PFSK-1 (cell line): ENCODE measurements at regions not wholly inside any gene's neighbourhood (a gene's known extent, or its start where the extent isn't known, plus 50 kb on each side); places are given as distances from the start of the nearest gene placed in this dataset.

ENCODE experiments used
- FOXP2 ChIP-seq: optimal IDR thresholded peaks from 2 replicates; pipeline ENCODE3; 2011; ENCODE audit warnings: borderline replicate concordance, control low read depth, inconsistent platforms; ENCODE audit not compliant: insufficient read depth; ENCODE audit errors: extremely low read length, extremely low read depth
- POLR2AphosphoS5 ChIP-seq: IDR thresholded peaks from 2 replicates; pipeline ENCODE4 v1.6.1; 2012; ENCODE audit warnings: low read depth, mild to moderate bottlenecking, control low read depth, low read length, moderate library complexity
- SIN3A ChIP-seq: IDR thresholded peaks from 2 replicates; pipeline ENCODE4 v1.6.1; 2012; ENCODE audit warnings: mild to moderate bottlenecking, low read length, moderate library complexity, borderline replicate concordance; ENCODE audit not compliant: insufficient read depth
- TAF1 ChIP-seq: IDR thresholded peaks from 2 replicates; pipeline ENCODE4 v1.6.1; 2012; ENCODE audit warnings: low read length, control low read depth, borderline replicate concordance; ENCODE audit not compliant: insufficient read depth
- TF ChIP-seq, protein P1 (sequence below), 2 experiments: IDR thresholded peaks; 2 replicates each; pipeline versions ENCODE4 v1.6.1 to v1.8.0; 2011 to 2012; ENCODE audit warnings: low read depth in 2 of 2, low read length in 2 of 2, control low read depth in 1 of 2, inconsistent platforms in 1 of 2, mild to moderate bottlenecking in 1 of 2, moderate library complexity in 1 of 2; ENCODE audit not compliant: insufficient read depth in 1 of 2

DNA sequence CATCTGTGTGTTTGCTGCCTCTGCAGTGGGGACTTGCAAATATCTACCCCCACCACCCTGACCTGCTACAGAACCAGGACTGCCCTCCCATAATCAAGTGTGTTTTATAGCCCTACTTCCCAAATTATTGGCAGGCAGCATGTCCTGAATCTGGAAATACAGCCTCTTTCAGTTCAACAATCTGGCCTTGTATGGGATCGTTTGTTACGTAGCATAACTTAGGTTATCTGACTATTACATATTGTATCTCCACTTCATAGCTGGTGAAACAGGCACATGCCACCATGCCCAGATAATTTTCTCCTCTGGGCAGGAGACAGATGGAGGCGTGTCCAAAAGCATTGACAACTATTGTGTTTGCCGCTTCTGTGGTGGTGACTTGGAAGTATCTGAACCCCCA lies 66.7 kb upstream of the ADGRL1 start:
- TF ChIP-seq SIN3A (no peak), POLR2AphosphoS5 (no peak), TAF1 (no peak), FOXP2 (no peak)
- TF ChIP-seq, protein P1, sequence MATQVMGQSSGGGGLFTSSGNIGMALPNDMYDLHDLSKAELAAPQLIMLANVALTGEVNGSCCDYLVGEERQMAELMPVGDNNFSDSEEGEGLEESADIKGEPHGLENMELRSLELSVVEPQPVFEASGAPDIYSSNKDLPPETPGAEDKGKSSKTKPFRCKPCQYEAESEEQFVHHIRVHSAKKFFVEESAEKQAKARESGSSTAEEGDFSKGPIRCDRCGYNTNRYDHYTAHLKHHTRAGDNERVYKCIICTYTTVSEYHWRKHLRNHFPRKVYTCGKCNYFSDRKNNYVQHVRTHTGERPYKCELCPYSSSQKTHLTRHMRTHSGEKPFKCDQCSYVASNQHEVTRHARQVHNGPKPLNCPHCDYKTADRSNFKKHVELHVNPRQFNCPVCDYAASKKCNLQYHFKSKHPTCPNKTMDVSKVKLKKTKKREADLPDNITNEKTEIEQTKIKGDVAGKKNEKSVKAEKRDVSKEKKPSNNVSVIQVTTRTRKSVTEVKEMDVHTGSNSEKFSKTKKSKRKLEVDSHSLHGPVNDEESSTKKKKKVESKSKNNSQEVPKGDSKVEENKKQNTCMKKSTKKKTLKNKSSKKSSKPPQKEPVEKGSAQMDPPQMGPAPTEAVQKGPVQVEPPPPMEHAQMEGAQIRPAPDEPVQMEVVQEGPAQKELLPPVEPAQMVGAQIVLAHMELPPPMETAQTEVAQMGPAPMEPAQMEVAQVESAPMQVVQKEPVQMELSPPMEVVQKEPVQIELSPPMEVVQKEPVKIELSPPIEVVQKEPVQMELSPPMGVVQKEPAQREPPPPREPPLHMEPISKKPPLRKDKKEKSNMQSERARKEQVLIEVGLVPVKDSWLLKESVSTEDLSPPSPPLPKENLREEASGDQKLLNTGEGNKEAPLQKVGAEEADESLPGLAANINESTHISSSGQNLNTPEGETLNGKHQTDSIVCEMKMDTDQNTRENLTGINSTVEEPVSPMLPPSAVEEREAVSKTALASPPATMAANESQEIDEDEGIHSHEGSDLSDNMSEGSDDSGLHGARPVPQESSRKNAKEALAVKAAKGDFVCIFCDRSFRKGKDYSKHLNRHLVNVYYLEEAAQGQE (IDR thresholded peaks at IDR 0.05; ENCODE audit: insufficient read depth in 1 of 2, low read depth in 2 of 2, low read length in 2 of 2) = no peak
